HG03439 (cell line): ENCODE measurements at regions not wholly inside any gene's neighbourhood (a gene's known extent, or its start where the extent isn't known, plus 50 kb on each side); places are given as distances from the start of the nearest gene placed in this dataset.

Experiments
- ATAC-seq: cut with Tn5 transposase; IDR thresholded peaks from one replicate; pipeline ENCODE4 v1.9.1; 2021; ENCODE audit warnings: mild to moderate bottlenecking, moderate library complexity; ENCODE audit not compliant: unreplicated experiment

DNA sequence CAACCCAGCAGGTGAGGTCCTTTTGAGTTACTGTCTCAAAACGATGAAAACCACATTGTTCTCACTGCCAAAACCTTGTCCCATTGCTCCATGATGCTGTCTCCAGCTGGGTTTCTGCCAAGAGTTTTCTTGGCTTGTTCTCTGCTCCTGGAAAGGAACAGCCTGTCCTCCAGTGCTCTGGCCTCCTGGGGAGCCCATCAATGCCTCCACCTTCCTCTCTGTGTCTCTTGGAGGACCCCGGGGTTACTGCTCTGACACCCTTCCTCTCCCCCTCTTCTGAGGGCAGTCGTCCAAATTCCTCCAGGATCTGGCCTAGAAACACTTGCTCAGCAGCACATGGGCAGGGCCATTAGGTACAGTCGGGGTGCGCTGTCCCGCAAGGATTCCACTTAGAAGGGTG, 63.9 kb upstream of the RGMA start:
- ATAC-seq: no peak

DNA sequence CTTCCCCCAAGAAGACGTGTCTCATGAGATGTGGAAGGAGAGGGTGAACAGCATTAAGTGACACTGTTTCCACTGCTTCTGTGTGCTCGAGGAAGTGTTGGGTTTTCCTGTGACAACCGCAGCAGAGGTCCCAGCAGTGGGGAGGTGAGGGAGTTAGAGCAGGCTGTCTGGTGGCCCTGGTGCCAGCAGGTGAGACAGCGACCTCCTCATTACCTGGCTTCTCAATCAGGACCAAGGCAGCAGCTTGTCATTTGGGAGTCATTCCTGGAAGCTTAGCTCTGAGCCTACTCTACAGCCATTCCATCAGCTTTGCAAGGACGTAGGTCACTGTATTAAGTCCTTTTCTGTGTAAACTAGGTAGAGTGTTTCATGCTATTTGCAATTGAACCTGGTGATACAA, 63.3 kb upstream of the RGMA start:
- ATAC-seq: no peak

DNA sequence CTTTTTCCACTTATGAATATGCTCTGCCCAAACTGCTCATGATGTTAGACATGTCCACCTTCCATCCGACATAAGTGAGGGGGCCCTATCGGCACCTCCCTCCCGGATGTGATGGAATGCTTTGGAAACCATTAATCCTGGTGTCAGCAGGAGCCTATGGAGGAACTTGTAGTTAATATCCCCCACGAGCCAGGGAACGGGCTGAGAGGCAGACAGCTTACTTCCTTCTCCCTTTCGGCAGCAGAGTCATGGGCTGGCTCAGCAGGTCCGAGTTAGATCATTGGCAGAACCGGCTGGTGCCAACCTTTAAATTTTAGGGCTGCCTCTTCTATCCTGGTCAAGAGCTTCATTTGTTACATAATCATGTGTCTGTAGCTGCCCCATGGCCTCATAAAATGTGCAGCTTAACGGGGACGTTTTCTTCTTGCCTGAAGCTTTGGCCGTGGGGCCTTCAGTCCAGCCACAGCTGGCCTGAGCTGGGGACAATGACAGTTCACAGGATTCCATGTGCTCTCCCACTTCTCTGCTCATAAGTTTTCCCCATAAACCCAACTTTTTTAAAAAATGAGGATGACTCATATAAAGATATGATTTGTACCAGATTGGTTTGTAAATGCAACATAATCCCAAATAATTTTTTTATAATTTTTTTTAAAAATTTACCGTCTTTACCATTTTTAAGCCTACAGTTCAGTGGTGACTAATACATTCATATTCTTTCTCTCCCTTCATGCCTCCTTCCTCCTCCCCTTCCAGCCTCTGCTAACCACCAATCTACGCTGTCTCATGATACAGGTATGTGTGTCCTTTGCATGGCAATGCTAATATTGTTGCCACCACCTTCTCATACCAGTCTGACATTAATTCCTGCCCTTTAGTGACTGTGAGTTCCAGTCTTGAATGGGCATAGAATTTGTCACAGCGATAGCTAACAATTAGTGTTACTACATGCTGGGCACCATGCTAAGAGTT, 62.2 kb upstream of the RGMA start:
- no peak for ATAC-seq

DNA sequence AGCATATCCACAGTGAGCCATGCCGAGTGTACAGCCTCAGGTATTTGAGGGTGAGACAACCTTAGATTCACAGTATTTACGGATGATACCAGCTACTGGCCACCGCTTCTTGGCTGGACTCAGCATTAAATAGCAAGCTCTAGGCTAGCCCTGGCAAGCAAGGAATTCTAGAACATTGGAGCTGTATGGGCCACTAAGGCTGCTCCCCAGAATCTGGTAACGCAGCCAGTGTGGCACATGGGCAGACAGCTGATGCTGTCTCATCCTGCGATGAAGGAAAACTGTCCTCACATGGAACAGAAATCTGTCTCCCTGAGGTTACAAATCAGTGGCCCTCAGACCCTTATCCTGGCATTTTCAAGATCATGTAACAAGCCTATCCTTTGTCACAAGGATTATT, 57.6 kb upstream of the RGMA start:
- no peak for ATAC-seq

DNA sequence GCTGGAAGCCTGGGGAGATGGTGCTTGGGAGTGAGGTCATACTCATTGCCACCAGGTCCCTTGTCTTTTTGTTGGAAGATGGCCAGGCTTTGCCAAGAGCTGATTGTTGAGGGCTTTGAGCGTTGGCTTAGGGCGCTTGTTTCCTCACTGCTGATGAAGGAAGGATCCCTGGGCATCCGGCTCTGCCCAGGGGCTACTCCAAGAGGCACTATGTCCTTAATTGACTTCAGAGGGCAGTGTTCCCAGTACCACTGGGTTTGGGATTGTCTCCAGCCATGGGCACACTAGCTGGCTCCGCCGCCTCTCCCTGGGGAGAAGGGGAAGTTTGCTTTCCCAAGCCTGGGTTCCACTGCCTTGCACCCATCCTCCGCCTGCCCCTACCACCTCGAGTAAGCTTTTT, 57.2 kb upstream of the RGMA start:
- no peak for ATAC-seq

DNA sequence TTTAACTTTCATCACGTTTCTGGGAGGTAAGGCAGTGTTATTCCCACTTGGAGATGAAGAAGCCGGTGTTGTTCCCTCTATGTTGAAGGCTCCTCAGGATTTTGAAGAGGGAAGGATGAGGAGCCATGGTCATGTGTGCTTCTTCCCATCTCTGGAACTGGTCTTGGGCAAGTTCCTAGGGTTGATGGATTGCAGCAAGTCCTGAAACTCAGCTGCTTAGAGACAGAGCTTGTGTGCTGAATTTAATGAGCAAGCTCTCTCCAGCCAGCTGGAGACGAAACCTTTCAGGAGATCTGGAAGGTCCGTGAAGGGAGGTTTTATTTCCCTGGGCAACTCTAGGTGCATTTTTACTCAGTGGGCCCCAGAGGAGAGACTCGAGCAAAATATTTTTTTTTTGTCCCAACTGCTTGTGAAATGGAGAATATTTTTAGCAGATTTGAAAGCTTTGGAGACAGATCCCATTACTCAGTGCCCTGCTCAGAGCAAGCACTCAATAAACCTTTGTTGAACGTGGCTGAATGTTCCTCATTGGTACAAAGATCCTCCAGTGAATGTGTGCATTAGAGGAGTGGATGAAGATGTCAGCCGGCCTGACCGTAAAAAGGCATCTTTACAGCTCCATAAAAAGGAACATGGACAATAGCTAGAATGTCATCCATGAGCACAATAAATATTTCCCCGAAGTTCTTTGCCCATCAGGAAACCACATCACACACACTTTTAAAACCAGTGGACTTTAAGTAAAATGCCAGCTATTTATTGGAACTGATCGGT, 55.6 kb upstream of the RGMA start:
- no peak for ATAC-seq

DNA sequence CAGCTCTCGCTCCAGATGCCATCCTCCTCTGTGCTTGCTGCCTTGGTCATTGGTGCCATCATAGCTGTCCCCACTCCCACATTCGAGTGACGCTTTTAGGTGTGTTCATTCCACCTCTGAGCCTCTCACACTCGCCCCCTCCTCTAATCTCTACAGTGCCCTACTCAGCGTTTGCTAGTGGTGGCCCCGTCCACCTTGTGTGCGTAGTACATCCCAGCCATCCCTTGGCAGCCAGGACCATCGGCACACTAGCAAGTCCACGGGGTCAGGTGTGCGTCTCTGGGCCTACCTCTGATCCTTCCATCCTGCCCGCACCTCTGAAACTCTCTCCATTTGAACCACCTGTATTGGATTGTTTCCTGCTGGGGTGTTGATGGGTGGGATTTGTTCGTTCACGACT, 54.2 kb upstream of the RGMA start:
- ATAC-seq: no peak

DNA sequence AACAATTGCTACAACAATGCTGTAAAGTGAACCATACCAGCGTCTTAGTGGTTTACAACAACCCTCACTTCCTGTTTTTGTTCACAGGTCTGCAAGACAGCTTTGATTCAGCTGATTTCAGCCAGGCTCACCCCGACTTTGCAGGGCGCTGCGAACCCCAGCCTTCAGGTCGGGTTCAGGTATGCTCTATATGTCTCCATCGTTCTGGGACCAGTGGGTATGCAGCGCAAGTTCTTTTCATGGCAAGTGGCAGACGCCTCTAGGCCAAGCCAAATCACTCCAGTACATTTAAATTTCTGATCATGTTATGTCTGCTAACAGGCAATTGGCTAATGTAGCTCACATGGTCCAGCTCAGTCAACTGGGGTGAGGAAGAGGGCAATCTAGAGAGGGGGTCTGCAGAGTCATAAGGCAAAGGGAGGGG, 52.4 kb upstream of the RGMA start:
- no peak for ATAC-seq

DNA sequence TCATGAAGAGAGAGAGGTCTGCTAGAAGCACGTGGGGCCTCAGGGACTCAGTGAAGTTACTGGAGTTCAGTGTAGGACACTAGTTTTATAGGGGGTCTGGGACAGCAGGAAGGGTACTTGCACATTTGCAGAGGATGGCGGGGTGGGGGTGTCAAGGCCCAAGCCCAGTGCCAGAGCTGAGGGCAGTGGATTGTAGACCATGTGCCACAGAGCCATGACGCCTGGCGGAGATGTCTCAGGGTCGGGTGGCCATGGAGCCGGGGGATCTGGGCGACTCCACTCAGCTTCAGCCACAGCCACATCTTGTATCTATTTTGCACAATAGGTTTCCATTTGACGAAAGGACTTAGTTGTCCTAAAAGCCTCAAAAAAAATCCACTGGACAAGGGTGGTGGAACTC, 50.4 kb upstream of the RGMA start:
- ATAC-seq: no peak

DNA sequence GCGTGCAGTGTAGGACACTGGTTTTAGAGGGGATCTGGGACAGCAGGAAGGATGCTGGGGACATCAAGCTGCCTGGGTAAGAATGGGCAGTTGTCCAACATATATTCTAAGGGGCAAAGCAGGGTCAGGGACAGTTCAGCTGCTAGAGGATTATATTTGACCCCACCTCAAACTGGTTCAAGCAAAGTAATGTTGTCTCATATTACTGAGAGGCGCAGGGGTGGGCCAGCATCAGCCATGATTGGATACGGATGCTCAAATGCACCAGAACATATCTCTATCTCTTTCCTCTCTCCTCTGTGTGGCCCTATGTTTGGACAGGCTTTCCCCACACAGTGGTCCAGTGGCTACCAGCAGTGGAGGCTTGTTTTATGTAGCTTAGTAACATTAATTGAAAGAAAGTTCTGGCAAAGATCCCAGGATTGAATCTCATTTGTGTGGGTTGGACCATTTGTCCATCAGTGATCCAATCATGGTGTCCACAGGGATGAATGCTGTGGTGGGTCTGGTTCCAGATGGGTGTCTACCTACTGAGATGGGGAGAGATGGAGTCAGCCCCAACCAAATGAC, 49.8 kb upstream of the RGMA start:
- no peak for ATAC-seq
